Adrenal gland (tissue), 5 donors: ENCODE measurements at regions not wholly inside any gene's neighbourhood (a gene's known extent, or its start where the extent isn't known, plus 50 kb on each side); places are given as distances from the start of the nearest gene placed in this dataset.

ENCODE experiments used
- POLR2A ChIP-seq, 2 donors: fragments of 450-650 bp; IDR thresholded peaks; one replicate each; pipeline ENCODE4 v1.6.1; 2017; ENCODE audit warnings: antibody characterized with exemption in 2 of 2, mild to moderate bottlenecking in 2 of 2, moderate library complexity in 1 of 2
- TF ChIP-seq, protein P1 (sequence below), 6 experiments: fragments of 450-650 bp in 4 of 6; fragments of 200-600 bp in 2 of 6; sonication (generic) in 1 of 6; IDR thresholded peaks; 1 replicate in 5 of 6; 2 replicates in 1 of 6; pipeline versions ENCODE4 v1.5.1 to v1.8.0; 2016 to 2021; ENCODE audit warnings: antibody characterized with exemption in 6 of 6, mild to moderate bottlenecking in 2 of 6, moderate library complexity in 1 of 6
- donor health status: DM: no; HTN: no; CAD: no.

GRCh38 chr14:98501335-98501734 is 770.7 kb downstream of the BCL11B start:
- no peak for TF ChIP-seq POLR2A (IDR thresholded peaks at IDR 0.05)
- TF ChIP-seq, protein P1, sequence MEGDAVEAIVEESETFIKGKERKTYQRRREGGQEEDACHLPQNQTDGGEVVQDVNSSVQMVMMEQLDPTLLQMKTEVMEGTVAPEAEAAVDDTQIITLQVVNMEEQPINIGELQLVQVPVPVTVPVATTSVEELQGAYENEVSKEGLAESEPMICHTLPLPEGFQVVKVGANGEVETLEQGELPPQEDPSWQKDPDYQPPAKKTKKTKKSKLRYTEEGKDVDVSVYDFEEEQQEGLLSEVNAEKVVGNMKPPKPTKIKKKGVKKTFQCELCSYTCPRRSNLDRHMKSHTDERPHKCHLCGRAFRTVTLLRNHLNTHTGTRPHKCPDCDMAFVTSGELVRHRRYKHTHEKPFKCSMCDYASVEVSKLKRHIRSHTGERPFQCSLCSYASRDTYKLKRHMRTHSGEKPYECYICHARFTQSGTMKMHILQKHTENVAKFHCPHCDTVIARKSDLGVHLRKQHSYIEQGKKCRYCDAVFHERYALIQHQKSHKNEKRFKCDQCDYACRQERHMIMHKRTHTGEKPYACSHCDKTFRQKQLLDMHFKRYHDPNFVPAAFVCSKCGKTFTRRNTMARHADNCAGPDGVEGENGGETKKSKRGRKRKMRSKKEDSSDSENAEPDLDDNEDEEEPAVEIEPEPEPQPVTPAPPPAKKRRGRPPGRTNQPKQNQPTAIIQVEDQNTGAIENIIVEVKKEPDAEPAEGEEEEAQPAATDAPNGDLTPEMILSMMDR (IDR thresholded peaks at IDR 0.05): no peak
